AG04450 (cell line): ENCODE measurements at regions not wholly inside any gene's neighbourhood (a gene's known extent, or its start where the extent isn't known, plus 50 kb on each side); places are given as distances from the start of the nearest gene placed in this dataset.
A peak's percentile ranks its signal among the peaks of the same experiment; 100 is the strongest.

Experiments used
- CTCF ChIA-PET: fragments of 300-600, 350-600 bp; formaldehyde crosslinking; extraction: SDS; loops from one replicate; lab custom pipeline; 2022; ENCODE audit warnings: antibody characterized with exemption, inconsistent platforms; lab: Charles Lee
- POLR2A ChIA-PET: fragments of 350-600 bp; formaldehyde crosslinking; extraction: SDS; loops from one replicate; lab custom pipeline; 2021; ENCODE audit warnings: antibody characterized with exemption, inconsistent platforms; lab: Yijun Ruan, JAX
- DNase-seq: peaks from one replicate; pipeline ENCODE4 v3.0.0-alpha.2; 2011; ENCODE audit warnings: low read depth, low spot score
- H3K27ac ChIP-seq: one replicate; pipeline ENCODE4 v1.5.1; 2012; ENCODE audit warnings: low read depth, low read length, control low read depth
- H3K27me3 ChIP-seq: one replicate; pipeline ENCODE4 v1.6.0; 2012; ENCODE audit warnings: low read length; ENCODE audit not compliant: control insufficient read depth, insufficient read depth
- H3K4me3 ChIP-seq: 2 replicates; pipeline ENCODE4 v1.5.1; 2011; ENCODE audit warnings: mild to moderate bottlenecking, low read depth, low read length, control low read depth
- H3K9me3 ChIP-seq: 2 replicates; pipeline ENCODE4 v1.5.1; 2012; ENCODE audit warnings: low read length; ENCODE audit not compliant: control insufficient read depth, insufficient read depth
- CTCF ChIP-seq: IDR thresholded peaks from 2 replicates; pipeline ENCODE4 v1.5.1; 2011; ENCODE audit warnings: low read depth, low read length, control low read depth, inconsistent platforms

GRCh38 chr6:56840467-56841380 is 114.2 kb upstream of the BEND6 start:
- POLR2A ChIA-PET: interaction anchor here (0.6 kb wide), 1 partner anchor 401 kb away, joined by 4 read pairs; no protein-coding TSS in a partner anchor
- CTCF ChIA-PET: interaction anchor here (1.0 to 2.9 kb wide), 4 partner anchors 11 to 203 kb away, joined by 3 to 10 read pairs (median 4); no protein-coding TSS in a partner anchor
- Histone ChIP-seq H3K27ac (no peak overlapping the region), H3K4me3 (peak overlapping the region; percentile 80), H3K27me3 (no peaks in the 10 kb centered on the region), H3K9me3 (peaks cover 4% of the 10 kb centered on the region; the same call in 1 of the 2 replicates)
- no peak for TF ChIP-seq CTCF
- no peak for DNase-seq

DNA sequence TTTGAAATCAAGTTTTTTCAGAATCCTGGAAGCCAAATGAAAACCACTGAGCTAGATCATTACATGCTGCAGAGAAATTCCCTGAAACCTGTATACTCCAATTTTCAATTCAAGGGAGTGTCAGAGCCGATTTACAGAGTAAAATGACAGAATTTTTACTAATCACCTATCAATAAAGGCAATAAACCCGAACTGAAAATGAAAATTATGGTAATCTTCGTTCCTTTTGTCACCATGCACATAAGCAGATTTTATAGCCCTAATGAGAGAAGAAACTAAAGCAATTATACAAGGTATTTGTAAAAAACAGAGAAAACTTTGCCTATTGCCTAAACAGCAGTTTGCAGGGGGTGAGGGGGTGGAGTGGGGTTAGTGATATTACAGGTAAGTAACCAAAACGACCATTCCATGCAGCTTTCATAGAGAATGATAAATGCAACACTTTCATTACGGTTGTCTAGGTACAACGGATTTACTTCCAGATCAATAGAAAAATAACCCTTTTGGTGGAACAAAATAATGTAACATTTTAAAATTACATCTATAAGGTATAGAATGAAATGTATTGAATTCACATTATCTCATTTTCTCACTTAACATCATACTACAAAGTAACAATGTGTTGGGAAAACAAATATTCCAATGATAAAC is 115.2 kb upstream of the BEND6 start:
- Histone ChIP-seq H3K4me3 (no peak overlapping the region), H3K27me3 (no peaks in the 10 kb centered on the region), H3K9me3 (peaks cover 4% of the 10 kb centered on the region; the same call in 1 of the 2 replicates), H3K27ac (no peak overlapping the region)
- ChIA-PET CTCF (interaction anchor here (1.1 to 2.9 kb wide), 3 partner anchors 12 to 202 kb away, joined by 3 to 10 read pairs (median 5); no protein-coding TSS in a partner anchor), POLR2A (interaction anchor here (0.5 kb wide), 1 partner anchor 31 kb away, joined by 4 read pairs; no protein-coding TSS in a partner anchor)
- TF ChIP-seq CTCF: no peak
- no peak for DNase-seq

GRCh38 chr6:56838965-56839364 is 115.9 kb upstream of the BEND6 start:
- Histone ChIP-seq H3K9me3 (peaks cover 4% of the 10 kb centered on the region; the same call in 1 of the 2 replicates), H3K27me3 (no peaks in the 10 kb centered on the region), H3K4me3 (no peak overlapping the region), H3K27ac (no peak overlapping the region)
- no peak for DNase-seq
- no peak for TF ChIP-seq CTCF
- CTCF ChIA-PET: no interaction called here
- POLR2A ChIA-PET: no interaction called here

DNA sequence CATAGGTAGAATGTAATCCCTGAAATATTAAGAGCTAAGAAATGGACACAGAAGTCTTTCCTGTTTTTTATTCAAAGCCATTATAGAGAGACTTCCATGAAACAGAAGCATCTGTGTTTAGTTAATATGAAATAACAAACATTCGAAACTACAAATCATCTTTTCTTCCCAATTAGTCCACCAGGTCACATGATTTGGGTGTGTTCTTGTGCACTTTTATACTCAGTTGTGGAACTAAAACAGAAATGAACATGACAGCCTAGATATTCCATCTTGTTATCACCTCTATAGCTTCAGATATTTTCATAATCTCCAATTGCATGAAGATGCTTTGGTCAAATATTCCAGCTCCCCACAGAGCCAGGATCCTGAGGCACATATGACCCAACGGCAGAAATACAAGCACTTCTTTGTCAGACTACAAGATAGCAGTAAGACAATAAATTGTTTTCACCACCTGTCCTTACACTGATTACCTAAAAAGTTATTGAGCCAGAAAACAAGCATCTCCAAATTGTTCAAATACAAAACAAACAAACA is 116.8 kb upstream of the BEND6 start:
- ChIA-PET CTCF (interaction anchor here (1.0 kb wide), 1 partner anchor 14 kb away, joined by 4 read pairs; no protein-coding TSS in a partner anchor), POLR2A (interaction anchor here (0.6 kb wide), 1 partner anchor 257 kb away, joined by 9 read pairs; no protein-coding TSS in a partner anchor)
- DNase-seq: no peak
- TF ChIP-seq CTCF: no peak
- Histone ChIP-seq H3K27me3 (no peaks in the 10 kb centered on the region), H3K9me3 (peaks cover 4% of the 10 kb centered on the region; the same call in 1 of the 2 replicates), H3K4me3 (no peak overlapping the region), H3K27ac (no peak overlapping the region)
